ENCODE measurements at regions not wholly inside any gene's neighbourhood (a gene's known extent, or its start where the extent isn't known, plus 50 kb on each side); places are given as distances from the start of the nearest gene placed in this dataset.
"Not testable (repeated sequence)": the region's sequence is repeated elsewhere in the genome, so short reads cannot be mapped to it uniquely, and the experiment has no call there.

DNA sequence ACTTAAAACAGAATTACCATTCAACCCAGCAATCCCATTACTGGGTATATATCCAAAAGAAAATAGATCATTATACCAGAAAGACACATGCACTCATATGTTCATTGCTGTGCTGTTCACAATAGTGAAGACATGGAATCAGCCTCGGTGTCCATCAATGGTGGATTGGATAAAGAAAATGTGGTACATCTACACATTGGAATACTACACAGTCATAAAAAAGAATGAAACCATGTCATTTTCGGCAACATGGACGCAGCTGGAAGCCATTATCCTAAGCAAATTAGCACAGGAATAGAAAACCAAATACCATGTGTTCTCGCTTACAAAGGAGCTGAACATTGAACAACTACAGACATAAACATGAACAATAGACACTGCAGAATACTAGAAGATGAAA is 244.8 kb upstream of the PROX1 start:
- DNase-seq = no peak

DNA sequence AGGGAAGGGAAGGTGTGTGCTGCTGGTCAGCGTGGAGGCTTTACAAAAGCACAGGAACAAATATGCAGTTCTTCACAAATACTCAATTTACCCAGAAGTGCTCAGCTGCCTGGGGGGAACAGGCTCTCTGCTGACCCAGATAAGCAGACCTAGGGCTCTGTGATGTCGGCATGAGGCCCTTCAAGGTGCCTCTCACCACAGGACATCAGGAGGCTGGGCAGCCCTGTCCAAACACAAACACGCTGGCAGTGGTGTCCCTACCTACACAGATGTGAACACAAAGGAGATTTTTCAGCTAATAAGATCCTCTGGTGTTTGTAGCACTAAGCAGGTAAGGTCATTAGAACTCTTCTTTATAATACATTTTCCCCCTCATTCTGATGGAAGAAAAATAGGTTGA is 243.0 kb upstream of the PROX1 start:
- no peak for DNase-seq

DNA sequence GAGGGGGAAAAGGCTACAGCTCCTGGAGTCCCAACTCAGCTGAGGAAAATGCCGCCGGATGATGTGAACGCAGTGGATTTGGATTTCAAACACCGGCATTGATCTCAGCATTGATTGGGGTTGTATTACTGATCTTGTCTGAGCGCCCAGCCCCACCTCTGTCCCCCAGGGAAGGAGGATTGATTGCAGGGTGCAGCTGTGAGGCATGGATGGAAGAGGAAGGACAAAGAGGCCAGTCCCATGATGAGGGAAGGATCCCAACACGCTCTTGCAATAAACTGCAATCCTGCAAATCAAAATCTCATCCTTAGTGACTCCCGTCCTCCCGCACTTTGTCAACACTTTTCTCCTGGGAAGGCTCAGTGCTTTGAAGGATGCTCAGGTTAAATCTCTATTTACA is 242.3 kb upstream of the PROX1 start:
- no peak for DNase-seq

DNA sequence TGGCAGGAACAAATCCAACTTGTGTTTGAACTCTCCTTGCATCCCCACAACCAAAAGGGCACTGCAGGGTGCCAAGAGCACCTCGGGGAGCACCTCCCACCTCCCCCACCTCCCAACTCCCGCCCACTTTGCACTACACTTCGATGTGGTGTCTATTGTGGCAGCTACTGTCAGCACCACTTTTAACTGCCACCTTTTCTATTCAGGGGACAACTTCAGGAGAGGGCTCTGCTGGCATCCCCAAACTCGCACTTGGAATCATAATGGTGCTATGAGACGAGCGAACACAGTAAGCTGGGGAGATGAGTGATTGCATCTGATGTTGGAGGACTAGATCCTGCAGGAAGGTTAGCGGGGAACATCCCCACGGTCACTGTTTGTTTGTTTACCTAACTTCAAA is 238.2 kb upstream of the PROX1 start:
- no peak for DNase-seq

DNA sequence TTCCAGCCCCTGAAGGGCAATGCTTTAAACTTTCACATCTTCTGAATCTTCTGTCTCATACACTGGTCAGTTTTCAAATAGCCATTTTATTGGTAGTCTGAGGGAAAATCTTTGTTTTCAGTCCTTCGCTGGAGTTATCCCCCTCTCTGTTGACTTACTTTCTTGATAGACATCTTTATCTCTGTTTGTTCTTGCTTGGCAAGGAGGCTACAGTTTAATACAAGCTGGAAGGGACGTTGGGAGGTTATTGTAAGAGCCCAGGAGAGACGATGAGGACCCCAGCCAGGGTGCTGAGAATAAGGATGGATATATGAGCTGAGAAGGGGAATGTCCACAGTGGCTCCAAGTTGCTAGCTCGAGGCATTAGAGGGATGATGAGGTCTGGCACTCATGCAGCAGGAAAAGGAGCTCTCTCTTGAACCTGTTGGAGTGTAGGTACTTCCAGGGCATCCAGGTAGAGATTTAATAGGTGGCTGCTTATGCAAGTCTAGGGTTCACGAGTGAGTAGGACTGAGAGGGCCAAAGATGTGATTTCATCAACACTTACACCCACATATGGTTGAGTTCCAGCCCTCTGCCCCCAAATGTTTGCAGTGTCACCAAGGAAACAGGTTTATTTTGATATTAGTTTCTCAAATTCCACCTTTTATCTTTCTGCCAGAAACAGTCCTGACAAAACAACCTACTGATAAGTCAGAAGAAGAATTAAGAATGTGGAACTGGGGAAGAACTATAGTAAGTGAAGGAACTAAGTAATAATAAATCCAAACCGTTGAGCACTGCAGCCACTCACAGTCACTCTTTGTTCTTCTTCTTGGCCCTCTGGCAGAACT is 237.3 kb upstream of the PROX1 start:
- no peak for DNase-seq

DNA sequence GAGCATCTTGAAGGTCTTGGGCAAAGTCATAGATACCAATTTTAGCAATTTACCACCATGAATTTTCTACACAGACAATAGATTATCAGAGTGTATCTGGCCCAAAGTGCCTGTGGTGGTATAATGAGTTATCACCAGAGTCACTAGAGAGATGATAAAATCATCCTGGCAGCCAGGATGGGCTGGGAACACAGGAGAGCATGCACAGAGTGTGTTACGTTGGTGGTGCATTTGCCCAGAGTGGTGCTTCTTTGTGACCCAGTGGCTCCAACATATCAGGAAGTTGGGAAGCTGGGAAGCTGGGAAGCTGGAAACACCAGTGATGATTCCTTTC is 236.7 kb upstream of the PROX1 start:
- DNase-seq = no peak

DNA sequence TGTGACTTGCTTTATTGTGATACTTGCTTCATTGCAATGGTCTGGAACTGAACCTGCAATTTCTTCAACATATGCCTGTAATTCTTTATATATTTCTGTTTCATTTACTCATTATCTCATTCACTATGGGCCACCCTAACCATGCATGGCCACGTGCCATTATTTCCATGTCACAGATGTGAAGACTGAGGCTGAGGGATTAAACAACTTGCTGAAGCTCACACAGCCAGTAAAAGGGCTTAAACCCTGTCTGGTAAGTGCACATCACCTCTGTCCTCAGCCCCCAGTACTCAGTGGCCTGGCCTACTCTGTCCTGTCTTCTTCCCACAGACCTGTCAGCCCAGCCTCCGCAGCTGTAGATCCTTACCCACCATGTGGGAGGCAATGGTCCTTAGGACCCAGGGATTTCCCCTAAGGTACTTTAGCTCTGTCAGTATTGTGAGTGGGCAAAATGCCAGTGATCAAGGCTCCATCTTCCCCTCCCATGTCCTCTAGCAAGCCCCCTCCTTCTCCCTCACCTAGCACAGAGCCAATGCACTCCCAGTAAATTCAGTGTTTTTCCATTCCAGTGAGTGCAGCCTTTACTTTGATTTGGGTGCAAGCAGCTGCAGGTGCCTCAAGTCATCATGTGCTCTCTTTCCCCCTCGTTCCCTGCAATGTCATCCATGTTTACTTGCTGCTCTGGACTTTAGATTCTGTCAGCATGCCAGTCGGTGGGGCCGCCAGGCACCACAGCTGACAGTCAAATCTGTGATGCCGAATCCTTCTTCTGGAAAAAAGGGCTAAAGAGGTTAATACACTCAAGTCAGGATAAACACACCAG is 228.2 kb upstream of the PROX1 start:
- DNase-seq = no peak

DNA sequence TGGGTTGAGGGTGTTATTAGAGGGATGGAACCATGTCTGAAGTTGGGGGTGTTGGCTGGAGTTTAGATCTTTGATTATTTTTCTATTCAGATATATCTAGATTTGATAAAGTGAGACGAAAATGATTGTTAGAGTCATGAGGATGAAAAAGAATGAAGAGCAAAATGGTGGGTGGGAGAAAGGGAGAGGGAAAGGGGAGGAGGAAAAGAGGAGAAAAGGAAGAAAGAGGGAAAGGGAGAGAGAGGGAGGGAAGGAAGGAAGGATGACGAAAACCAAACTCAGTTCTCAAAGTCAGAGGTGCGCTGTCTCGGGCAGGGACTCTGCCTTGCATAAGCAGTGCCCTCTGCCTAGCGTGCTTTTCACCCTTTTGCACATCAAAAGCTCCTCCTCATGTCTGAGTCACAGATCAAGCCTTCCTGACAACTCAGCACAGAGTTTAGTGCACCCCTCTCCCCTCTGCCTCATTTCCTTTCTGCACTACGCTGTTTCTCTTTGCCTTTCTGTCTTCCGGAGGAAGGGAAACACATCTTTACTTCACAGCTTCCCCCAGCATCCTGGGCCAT is 225.8 kb upstream of the PROX1 start:
- peak; percentile 14 for DNase-seq

DNA sequence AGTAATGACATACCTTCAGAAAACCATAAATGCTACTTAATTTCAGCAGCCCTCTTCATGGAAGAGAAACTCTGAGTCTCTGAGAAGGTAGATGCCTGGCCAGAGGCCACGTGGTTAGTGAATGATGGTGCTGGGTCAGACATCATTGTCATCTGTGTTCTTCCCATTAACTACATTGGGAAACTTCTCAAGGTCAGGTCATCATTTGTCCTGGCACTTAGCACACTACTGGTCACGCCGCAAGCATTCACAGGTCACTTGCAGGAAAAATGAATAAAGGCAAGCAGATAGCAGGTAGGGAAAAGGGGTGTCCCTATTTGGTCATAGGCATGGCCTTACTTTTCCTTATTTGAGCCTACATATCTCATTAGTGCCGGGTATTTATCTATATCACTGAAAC is 220.1 kb upstream of the PROX1 start:
- no peak for DNase-seq

DNA sequence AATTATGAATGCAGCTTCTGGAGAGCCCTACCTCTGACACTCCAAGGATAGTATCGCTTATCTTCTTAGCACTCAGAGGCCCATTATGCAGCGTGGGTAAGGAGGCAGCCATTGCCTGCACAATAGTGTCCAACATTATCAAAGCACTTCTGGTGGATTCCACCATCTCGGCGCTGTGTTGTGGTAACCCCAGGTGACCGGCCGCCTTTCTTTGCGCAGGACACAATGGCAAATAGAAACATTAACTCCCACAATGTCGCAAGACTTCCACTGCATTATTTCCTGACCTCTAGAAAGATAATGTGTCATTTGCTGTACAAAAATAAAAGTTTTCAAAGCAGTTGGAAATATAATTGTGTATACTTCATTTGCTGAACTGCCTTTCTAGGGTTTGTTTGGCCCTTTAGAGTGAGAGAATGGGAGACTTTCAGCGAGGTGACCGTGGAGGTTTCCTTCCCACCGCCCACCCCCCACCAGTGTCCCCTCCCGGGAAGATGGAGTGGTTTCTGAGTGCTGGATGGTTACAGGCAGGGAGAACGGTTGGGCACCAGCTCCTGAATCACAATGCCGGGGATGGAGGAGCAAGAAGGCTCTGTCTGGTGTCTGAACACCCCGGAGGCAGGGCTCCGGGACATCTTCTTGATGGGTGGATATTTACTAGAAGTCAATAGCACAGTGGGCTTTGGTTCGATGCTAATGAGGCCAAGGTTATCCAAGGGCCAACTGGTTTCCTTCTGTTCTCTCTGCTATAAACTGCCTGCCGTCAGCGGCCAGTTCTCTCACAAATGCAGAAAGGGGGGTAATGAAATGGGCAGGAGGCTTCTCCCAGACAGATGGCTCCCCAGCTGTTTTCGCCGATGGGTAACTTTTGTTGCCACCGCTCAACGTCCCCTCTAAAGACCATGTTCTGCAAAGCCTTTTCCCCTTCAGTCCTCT is 215.4 kb upstream of the PROX1 start:
- no peak for DNase-seq

DNA sequence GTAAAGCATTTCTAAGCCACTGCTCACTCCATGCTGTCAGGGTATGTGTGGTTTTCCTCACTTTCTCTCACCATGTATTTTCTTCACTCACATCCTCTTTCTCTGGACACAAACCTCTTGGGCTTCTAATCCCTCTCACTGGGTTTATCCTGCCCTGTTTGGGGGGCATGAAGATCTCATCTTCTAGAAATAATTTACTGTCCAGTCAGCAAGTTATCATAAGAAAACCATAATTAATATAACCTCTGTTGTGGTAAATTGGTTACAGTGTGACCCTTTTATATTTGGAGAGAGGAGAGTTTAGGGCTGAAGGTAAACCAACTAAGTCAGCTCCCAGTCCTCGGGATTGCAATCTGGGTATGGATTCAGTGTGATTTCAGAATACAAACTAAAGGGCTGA is 213.8 kb upstream of the PROX1 start:
- DNase-seq = no peak

DNA sequence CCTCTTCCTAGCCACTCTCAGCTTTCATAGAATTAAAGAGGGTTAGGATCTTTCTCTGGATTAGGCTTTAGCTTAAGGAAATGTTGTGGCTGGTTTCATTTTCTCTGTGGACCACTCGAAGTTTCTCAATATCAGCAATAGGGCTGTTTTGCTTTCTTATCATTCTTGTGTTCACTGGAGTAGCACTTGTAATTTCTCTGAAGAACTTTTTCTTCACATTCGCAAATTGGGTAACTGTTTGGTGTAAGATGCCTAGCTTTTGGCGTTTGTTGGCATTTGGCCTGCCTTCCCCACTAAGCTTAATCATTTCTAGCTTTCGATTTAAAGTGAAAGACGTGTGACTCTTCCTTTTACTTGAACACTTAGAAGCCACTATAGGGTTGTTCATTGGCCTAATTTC is 210.8 kb upstream of the PROX1 start:
- no peak for DNase-seq

DNA sequence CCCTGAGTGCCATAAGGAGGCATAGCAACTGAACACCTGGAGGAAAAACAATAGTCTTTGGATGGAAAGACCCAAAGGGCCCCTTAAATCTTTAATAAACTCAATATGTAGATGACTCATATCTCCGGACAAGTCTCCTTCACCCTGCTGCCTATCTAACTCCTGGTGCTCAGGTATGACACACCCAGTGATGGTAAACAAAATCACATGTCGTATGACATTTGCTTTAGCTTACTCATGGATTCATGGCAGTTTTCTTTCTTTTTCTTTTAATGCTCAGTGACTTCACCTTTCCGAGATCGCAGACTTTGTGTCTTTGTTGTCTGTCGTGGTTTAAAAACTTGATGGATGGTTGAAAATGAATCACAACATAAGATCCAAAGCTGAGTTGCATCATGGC is 208.5 kb upstream of the PROX1 start:
- DNase-seq = no peak

DNA sequence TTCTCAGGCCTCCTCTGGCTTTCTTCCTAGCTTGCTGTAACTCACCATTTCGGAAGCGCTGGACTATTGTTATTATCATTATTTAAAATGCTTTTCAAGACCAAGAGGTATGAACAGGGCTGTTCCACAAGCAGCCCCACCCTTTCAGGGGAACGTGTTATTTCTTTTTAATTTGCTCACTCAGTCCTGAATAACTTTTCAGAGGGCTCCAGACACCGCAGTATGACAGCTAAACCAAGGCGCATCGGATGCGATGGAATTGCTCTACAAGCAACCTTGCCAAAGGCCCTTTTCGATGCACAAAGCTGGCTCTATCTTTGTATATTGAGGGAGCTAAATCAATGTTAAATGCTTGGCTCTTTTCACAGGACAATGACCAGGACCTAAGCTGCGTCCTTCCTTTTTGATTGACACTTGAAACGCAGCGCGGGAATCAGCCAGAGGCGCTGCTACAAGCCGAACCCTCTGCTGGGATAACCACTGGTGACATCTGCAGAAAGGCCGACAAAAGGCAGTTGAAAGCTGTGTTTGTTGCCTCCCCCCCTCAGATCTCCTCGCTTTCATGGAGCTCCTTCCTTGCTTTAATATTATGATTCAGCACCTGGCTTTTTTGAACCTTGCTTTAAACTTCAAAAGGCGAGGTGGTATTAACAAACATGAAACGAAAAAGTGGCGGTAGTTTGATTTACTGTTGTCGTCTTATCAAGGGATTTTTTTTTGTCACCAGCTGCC is 204.7 kb upstream of the PROX1 start:
- DNase-seq = no peak

DNA sequence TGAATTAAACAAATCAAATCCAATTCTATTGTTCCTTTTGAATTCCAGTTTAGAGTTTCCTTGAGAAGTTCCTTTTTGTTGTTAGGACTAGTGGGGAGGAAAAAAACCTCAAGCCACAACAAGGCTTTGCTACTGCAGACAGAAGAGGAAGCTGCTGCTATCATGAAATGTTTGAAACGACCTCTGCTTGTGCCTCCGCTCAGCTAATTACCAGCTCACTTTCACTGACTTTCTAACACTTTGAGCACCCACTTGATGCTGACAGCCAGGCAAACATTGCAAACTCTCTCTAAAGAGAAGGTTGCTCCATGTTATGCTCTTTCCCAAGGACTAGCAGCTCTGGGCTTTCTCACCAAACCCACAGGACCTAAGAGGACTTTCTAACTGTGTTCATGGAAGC is 203.9 kb upstream of the PROX1 start:
- DNase-seq = no peak

DNA sequence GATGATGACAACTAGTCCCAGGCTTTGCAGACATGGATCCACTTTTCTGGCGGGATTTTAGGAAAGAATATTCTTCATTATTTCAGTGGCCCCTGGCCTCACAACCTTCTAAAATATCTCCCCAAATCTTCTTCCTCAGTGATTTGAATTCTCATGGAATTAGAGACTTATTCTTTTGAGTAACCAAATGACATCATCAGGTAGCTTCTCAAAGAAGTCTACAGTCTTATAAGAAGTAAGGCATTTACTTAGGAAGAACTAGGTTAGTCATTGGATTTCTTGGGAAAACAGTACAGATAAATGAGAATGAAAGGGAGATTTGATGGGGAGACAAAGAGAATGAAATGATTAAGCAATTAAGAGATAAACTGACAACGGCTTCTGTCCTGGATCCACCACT is 201.1 kb upstream of the PROX1 start:
- no peak for DNase-seq

DNA sequence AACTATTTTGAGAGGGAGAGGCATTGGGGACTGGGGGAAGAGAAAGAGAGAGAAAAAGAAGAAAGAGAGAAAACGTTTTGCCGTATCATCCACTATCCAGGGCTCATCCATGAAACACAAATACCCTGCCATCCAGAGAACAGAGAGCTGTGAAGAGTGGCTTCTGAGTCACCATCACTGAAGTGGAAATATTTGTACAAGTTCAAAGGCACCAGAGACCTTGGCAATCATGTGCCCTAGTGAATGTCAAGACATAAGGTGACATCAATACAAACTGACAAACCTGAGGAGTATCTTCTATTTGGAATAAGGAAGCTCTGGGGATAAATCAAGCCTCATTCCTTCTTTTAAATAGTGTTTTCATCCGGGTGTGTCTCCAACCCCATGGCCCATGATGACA is 197.2 kb upstream of the PROX1 start:
- DNase-seq = no peak

DNA sequence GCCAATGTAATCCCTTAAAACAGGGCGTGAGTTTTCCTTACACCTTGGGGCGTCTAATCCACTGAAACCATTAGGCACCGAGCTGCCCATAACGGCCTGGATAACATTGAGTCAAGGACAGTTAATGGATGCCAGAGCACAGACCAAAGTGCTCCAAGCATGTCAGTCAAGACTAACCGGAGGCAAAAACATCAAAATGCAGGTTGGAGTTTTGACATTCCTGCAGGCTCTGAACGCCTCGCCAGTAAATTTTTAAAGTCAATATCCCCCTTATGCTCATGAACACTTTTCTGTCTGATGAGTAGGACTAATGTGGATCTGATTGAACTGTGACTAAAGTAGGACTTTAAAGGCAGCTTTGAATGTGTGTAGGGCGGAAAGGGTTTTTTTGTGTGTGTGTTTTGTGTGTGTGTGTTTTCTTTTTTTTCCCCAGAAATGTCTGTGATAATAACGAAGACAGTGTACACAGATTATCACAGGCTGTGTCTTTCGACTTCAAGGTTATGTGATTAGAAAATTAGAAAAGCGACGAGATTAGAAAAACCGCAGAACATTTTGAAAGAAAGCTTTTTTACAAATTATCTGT is 194.2 kb upstream of the PROX1 start:
- no peak for DNase-seq

DNA sequence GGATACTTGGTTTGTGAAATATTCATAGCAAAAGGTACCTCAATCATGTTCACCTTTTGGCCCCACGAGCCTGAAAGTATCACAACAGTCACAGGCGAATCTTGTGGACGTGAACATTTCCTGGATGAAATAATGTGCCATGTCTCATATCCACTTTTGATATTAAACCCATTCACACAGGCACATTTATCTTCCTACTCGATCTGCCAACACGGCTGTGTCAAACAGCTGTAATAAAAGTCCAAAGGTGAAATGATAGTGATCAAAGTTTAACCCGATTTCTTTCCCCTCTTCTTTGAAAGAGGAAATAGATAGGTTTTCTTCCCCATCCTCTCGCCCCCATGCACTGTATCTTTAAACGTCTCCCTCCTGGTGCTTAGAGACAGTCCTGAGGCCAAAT is 191.2 kb upstream of the PROX1 start:
- DNase-seq = no peak

DNA sequence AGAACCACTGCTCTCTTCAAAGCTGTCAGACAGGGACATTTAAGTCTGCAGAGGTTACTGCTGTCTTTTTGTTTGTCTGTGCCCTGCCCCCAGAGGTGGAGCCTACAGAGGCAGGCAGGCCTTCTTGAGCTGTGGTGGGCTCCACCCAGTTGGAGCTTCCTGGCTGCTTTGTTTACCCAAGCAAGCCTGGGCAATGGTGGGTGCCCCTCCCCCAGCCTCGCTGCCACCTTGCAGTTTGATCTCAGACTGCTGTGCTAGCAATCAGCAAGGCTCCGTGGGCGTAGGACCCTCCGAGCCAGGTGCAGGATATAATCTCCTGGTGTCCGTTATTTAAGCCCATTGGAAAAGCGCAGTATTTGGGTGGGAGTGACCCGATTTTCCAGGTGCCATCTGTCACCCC is 179.5 kb upstream of the PROX1 start:
- not testable (repeated sequence) for DNase-seq

DNA sequence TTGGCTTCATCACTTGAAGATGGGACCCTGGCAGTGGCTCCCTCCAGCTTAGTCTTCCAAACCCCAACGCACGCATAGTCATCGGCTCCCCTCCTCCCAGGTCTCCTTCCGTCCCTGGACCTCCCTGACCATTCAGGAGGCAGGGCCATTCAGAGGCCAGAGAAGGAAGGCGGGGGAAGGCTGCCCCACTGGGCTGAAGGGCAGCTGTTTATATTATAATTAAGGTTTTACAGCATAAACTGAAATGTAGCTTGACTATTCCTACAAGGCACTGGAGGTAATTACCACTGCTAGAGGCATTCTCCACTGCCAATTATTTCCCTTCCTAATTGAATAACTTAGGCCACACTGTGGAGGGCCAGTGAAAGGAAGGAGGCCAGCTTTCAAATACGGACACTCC is 170.6 kb upstream of the PROX1 start:
- no peak for DNase-seq
